Erythroblast (primary cell): ENCODE measurements at regions not wholly inside any gene's neighbourhood (a gene's known extent, or its start where the extent isn't known, plus 50 kb on each side); places are given as distances from the start of the nearest gene placed in this dataset.

Source experiments
- DNase-seq, 2 experiments: peaks; one replicate each; lab custom pipeline; 2025; lab: John Stamatoyannopoulos, UW
- GATA1 ChIP-seq: IDR thresholded peaks from 2 replicates; pipeline ENCODE4 v1.6.1; 2011; ENCODE audit warnings: low read depth, mild to moderate bottlenecking, control low read depth, low read length, moderate library complexity
- POLR2A ChIP-seq: IDR thresholded peaks from 2 replicates; pipeline ENCODE4 v1.6.1; 2011; ENCODE audit warnings: mild to moderate bottlenecking, low read length

GRCh38 chr6:169074526-169074925, 179.1 kb downstream of the THBS2 start:
- no peak for TF ChIP-seq POLR2A
- no peak for TF ChIP-seq GATA1

DNA sequence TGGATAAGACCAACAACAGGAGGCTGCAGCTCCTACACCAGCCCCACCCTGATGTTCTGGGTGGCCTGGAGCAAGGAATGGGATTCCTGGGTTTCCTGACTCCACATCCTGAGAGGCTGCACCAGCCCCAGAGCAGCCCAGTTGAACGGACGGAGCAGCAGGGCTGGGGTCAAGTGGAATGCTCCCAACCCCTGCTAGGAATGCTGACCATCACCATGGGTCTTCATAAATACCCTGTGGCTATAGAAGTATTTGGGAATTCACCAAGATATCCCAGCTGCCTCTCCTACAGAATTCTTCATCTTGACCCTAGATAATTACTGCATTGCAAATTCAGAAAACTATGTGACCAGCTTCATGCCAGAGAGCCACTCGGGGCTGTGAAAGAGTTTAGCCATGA, 180.3 kb downstream of the THBS2 start:
- TF ChIP-seq POLR2A (no peak), GATA1 (no peak)
- no peak for DNase-seq

More at GRCh38 chr6:169074526-169074925, 179.1 kb downstream of the THBS2 start:
- DNase-seq = no peak

GRCh38 chr6:169072127-169073042, 181.3 kb downstream of the THBS2 start:
- TF ChIP-seq GATA1 = no peak
- no peak for TF ChIP-seq POLR2A
- DNase-seq = no peak

GRCh38 chr6:169071394-169071793, 182.3 kb downstream of the THBS2 start:
- DNase-seq = no peak
- TF ChIP-seq GATA1 (no peak), POLR2A (no peak)

DNA sequence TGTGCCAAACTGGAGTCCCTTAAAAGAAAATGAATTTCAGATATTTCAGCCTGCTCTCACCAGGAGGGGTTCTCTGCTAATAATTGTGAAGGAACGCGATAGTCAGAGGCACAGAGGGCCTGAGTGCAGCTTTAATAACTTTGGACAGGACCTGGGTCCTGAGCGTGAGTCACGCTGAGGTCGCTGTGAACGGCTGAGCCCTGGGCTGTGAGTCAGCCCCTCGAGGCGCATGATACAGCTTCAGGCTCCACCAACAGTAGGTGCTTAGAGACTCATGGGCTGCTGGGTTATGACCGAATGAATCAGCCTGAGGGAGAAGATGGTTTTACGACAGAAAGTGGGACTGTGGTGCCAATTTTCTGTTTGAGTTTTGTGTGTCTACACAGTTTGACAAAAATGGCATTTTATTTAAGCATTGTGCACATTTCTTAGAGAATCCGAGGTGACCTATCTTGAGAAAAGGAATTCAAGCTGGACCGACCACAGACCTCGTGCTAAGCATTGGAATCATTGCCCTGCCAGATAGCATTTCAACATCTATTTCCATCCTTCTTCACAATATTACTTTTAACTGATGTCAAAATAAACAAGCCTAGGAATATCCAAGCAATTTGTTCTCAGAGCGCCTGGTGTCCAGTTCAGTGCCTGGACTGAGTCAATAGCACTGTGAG, 183.0 kb downstream of the THBS2 start:
- DNase-seq = no peak
- TF ChIP-seq POLR2A (no peak), GATA1 (no peak)

DNA sequence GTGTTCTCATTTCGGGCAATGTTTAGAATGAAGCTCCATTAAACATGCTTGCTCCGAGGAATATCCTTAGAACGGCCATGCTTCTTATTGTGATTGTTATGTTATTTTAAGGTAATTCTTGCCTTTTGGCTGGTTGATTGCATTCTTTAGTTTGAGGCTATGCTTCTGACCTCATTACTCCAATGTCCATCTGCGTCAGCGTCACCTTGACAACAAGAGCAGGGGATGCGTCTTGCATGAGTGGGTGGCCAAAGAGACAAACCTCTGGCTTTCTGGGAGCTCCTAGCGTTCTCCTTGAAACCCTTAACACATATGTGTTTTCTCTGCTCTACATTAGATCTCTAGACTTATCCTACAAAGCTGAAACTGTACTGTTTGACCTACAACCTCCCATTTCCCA, 184.3 kb downstream of the THBS2 start:
- no peak for DNase-seq
- no peak for TF ChIP-seq POLR2A
- TF ChIP-seq GATA1 = no peak

DNA sequence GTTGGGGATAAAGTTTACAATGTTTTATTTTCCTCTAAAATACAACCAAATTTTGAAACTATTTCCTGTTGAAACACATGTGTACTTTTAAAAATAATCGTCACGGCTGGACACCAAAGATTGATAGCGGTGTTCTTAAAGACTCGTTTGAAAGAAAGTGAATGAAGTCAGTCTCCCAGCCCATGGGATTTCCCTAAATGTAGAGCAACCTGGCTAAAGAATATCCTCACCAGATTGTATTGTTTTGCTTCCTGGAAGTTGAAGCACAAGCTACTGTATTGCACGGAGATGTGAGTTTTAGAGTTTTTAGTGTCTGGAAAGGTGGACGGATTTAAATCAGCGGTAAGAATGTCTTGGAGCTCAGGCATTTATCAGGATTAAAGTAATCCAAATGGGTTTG, 189.5 kb downstream of the THBS2 start:
- no peak for TF ChIP-seq GATA1
- no peak for TF ChIP-seq POLR2A
- DNase-seq = no peak

DNA sequence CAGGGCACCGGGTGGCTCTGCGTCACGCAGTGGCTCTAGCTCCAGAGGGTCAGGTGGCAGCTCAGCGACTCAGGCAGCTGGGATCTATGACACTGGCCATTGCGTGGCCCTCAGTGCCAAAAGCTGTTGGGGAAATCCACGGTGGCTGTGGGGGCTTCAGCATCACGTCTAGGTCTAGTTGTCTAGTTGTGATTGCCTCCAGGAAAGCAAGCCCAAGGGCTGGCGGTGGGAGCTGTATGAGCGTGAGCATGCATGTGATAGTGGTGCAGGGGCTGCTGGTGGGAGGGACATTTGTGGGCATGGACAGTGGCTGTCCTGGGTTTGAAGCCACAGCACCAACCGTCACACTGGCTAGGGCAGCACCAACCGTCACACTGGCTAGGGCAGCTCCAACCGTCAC, 191.4 kb downstream of the THBS2 start:
- TF ChIP-seq GATA1 = no peak
- no peak for TF ChIP-seq POLR2A

DNA sequence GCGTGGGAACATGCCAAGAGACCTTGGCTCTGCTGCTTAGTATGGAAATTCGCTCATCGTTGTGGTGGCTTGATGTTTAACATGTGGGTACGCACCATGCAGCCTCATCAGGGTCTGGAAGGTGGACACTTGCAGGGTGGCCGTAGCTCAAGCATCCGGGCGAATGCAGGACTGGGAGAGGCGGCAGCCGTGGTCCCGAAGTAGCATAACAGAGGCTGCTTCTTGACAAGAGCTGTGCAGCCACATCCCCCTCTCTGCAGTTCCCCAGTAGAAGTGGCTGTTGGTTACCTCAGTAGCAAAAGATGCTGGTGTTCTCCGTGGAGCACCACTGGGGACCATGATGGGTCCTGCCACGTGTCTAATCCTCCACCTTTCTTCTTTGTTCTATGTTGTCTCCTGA, 195.0 kb downstream of the THBS2 start:
- no peak for DNase-seq
- TF ChIP-seq GATA1 (no peak), POLR2A (no peak)

More for the DNA sequence above, 191.4 kb downstream of the THBS2 start:
- no peak for DNase-seq

- no peak for TF ChIP-seq GATA1
- TF ChIP-seq POLR2A = no peak
- DNase-seq = no peak
Measured at GRCh38 chr6:169052462-169052861, 201.2 kb downstream of the THBS2 start.

GRCh38 chr6:169051371-169051770, 202.3 kb downstream of the THBS2 start:
- DNase-seq = no peak
- TF ChIP-seq GATA1 (no peak), POLR2A (no peak)

- DNase-seq = no peak
- no peak for TF ChIP-seq POLR2A
- TF ChIP-seq GATA1 = no peak
Measured at GRCh38 chr6:169048865-169049205, 204.8 kb downstream of the THBS2 start.

DNA sequence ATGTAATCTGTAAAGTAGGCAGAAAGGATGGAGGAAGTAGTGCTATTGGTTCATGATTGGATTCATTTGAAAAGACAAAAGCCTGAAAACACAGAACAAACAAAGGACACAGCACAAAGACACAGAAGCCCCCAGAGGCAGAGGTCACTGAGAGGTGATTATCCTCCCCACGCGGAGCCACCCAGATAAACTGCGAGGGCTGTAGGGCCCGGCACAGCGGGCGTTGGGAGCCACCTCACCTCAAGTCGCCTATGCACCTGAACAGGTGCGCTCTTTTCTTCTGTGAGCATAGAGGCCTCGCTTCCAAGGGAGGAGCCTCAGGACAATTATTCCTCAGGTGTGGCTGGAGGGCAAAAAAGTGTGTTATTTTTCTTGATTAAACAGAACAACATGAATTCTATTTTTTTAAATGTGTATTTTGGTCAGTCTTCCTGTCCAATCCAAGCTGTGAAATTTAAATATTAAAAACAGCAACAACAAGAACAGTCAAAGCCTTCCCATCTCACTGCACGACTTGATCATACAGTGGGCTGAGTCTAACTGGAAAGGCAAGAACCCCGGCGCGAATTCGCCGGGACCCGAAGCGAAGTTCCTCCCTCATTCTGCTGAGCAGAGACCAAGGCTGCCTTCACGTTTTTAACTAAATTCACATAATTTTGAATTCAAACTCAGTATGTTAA, 205.3 kb downstream of the THBS2 start:
- TF ChIP-seq GATA1 = no peak
- TF ChIP-seq POLR2A = no peak
- no peak for DNase-seq

GRCh38 chr6:169047345-169047744, 206.3 kb downstream of the THBS2 start:
- DNase-seq = no peak

More at GRCh38 chr6:169047345-169047744, 206.3 kb downstream of the THBS2 start:
- no peak for TF ChIP-seq GATA1
- no peak for TF ChIP-seq POLR2A
